SKM-1 (cell line): ENCODE measurements at regions not wholly inside any gene's neighbourhood (a gene's known extent, or its start where the extent isn't known, plus 50 kb on each side); places are given as distances from the start of the nearest gene placed in this dataset.
"Not testable (repeated sequence)": the region's sequence is repeated elsewhere in the genome, so short reads cannot be mapped to it uniquely, and the experiment has no call there.

Experiments
- DNase-seq: peaks from one replicate; lab custom pipeline; 2025; ENCODE audit not compliant: unreplicated experiment; lab: John Stamatoyannopoulos, UW

GRCh38 chr19:28544451-28545261 is 668.3 kb downstream of the UQCRFS1 start:
- DNase-seq = no peak

- no peak for DNase-seq
Measured at GRCh38 chr19:28543244-28543776, 669.6 kb downstream of the UQCRFS1 start.

GRCh38 chr19:28542394-28543243 is 670.3 kb downstream of the UQCRFS1 start:
- DNase-seq = no peak

GRCh38 chr19:28541602-28542393 is 671.2 kb downstream of the UQCRFS1 start:
- no peak for DNase-seq

GRCh38 chr19:28541029-28541428 is 671.9 kb downstream of the UQCRFS1 start:
- no peak for DNase-seq

- not testable (repeated sequence) for DNase-seq
Measured at GRCh38 chr19:28540385-28540784, 672.6 kb downstream of the UQCRFS1 start.

GRCh38 chr19:28539759-28540158 is 673.2 kb downstream of the UQCRFS1 start:
- no peak for DNase-seq

GRCh38 chr19:28538579-28538978 is 674.4 kb downstream of the UQCRFS1 start:
- DNase-seq = not testable (repeated sequence)

GRCh38 chr19:28537896-28538295 is 675.1 kb downstream of the UQCRFS1 start:
- DNase-seq = no peak

- no peak for DNase-seq
Measured at GRCh38 chr19:28537079-28537478, 675.9 kb downstream of the UQCRFS1 start.

- DNase-seq = no peak
Measured at GRCh38 chr19:28535352-28535775, 677.6 kb downstream of the UQCRFS1 start.

GRCh38 chr19:28534766-28535351 is 678.1 kb downstream of the UQCRFS1 start:
- DNase-seq = no peak

GRCh38 chr19:28532765-28533341 is 680.1 kb downstream of the UQCRFS1 start:
- no peak for DNase-seq

- no peak for DNase-seq
Measured at GRCh38 chr19:28531979-28532378, 681.0 kb downstream of the UQCRFS1 start.

GRCh38 chr19:28530406-28531035 is 682.4 kb downstream of the UQCRFS1 start:
- DNase-seq = no peak

- no peak for DNase-seq
Measured at GRCh38 chr19:28526038-28526437, 686.9 kb downstream of the UQCRFS1 start.

GRCh38 chr19:28523619-28524018 is 689.3 kb downstream of the UQCRFS1 start:
- no peak for DNase-seq

- DNase-seq = no peak
Measured at GRCh38 chr19:28522545-28522922, 690.4 kb downstream of the UQCRFS1 start.

GRCh38 chr19:28521614-28522544 is 691.1 kb downstream of the UQCRFS1 start:
- DNase-seq = no peak
